ENCODE measurements at regions not wholly inside any gene's neighbourhood (a gene's known extent, or its start where the extent isn't known, plus 50 kb on each side); places are given as distances from the start of the nearest gene placed in this dataset.
"Not testable (repeated sequence)": the region's sequence is repeated elsewhere in the genome, so short reads cannot be mapped to it uniquely, and the experiment has no call there.

GRCh38 chr6:14776307-14776706, 469.6 kb upstream of the JARID2 start:
- no peak overlapping the region for H3K4me3 ChIP-seq (replicated peaks in 1 of 2; ENCODE audit: low read depth in 2 of 2, low read length in 2 of 2)
- TF ChIP-seq CTCF (IDR thresholded peaks at IDR 0.05; ENCODE audit: low read depth, low read length), result no peak
- no peak for DNase-seq (ENCODE audit: low read depth in 2 of 2)

GRCh38 chr6:14781772-14782525, 463.9 kb upstream of the JARID2 start:
- DNase-seq (ENCODE audit: low read depth in 2 of 2), result no peak
- H3K4me3 ChIP-seq (replicated peaks in 1 of 2; ENCODE audit: low read depth in 2 of 2, low read length in 2 of 2), result no peak overlapping the region
- no peak for TF ChIP-seq CTCF (IDR thresholded peaks at IDR 0.05; ENCODE audit: low read depth, low read length)

GRCh38 chr6:14782921-14783464, 462.9 kb upstream of the JARID2 start:
- DNase-seq (ENCODE audit: low read depth in 2 of 2); H3K4me3 ChIP-seq (replicated peaks in 1 of 2; ENCODE audit: low read depth in 2 of 2, low read length in 2 of 2): not testable (repeated sequence)

- DNase-seq (ENCODE audit: low read depth in 2 of 2), result no peak
- TF ChIP-seq CTCF (IDR thresholded peaks at IDR 0.05; ENCODE audit: low read depth, low read length), result no peak
- no peak overlapping the region for H3K4me3 ChIP-seq (replicated peaks in 1 of 2; ENCODE audit: low read depth in 2 of 2, low read length in 2 of 2)
These were observed 462.3 kb upstream of the JARID2 start for GRCh38 chr6:14783594-14783993.

GRCh38 chr6:14784596-14785492, 461.0 kb upstream of the JARID2 start:
- no peak for DNase-seq (ENCODE audit: low read depth in 2 of 2)
- no peak overlapping the region for H3K4me3 ChIP-seq (replicated peaks in 1 of 2; ENCODE audit: low read depth in 2 of 2, low read length in 2 of 2)
- TF ChIP-seq CTCF (IDR thresholded peaks at IDR 0.05; ENCODE audit: low read depth, low read length), result no peak

GRCh38 chr6:14785493-14785790, 460.4 kb upstream of the JARID2 start:
- no peak for DNase-seq (ENCODE audit: low read depth in 2 of 2)
- no peak overlapping the region for H3K4me3 ChIP-seq (replicated peaks in 1 of 2; ENCODE audit: low read depth in 2 of 2, low read length in 2 of 2)
- no peak for TF ChIP-seq CTCF (IDR thresholded peaks at IDR 0.05; ENCODE audit: low read depth, low read length)

- DNase-seq (ENCODE audit: low read depth in 2 of 2), result no peak
- no peak for TF ChIP-seq CTCF (IDR thresholded peaks at IDR 0.05; ENCODE audit: low read depth, low read length)
- H3K4me3 ChIP-seq (replicated peaks in 1 of 2; ENCODE audit: low read depth in 2 of 2, low read length in 2 of 2), result no peak overlapping the region
These were observed 459.9 kb upstream of the JARID2 start for GRCh38 chr6:14786008-14786407.
